B cell (primary cell): ENCODE measurements at regions not wholly inside any gene's neighbourhood (a gene's known extent, or its start where the extent isn't known, plus 50 kb on each side); places are given as distances from the start of the nearest gene placed in this dataset.

Source experiments
- ATAC-seq: fragments of 200-7000 bp; cut with Tn5 transposase; one replicate; pipeline ENCODE4 v1.10.0; 2021; ENCODE audit warnings: low read depth, mild to moderate bottlenecking, moderate number of reproducible peaks, moderate library complexity
- CTCF ChIA-PET: fragments of 350-600 bp; sonication (Branson Sonifier 250); formaldehyde crosslinking; loops from one replicate; lab custom pipeline; 2021; ENCODE audit warnings: antibody characterized with exemption, inconsistent platforms; lab: Charles Lee
- POLR2A ChIA-PET: fragments of 350-600 bp; sonication (Branson Sonifier 250); formaldehyde crosslinking; loops from one replicate; lab custom pipeline; 2021; ENCODE audit warnings: antibody characterized with exemption; lab: Charles Lee
- DNase-seq: peaks from one replicate; pipeline ENCODE4 v3.0.0; 2013
- H2AFZ ChIP-seq: 2 replicates; pipeline ENCODE4 v1.6.1; 2012; ENCODE audit warnings: mild to moderate bottlenecking, low read depth, low read length; ENCODE audit not compliant: insufficient read depth, poor library complexity, severe bottlenecking
- H3K27ac ChIP-seq, 2 donors: 1 replicate in 1 of 2; 2 replicates in 1 of 2; pipeline ENCODE4 v1.5.1; 2012 to 2013; ENCODE audit warnings: low read length in 2 of 2, mild to moderate bottlenecking in 2 of 2, moderate library complexity in 1 of 2
- H3K27me3 ChIP-seq, 4 experiments: fragments of 200-600 bp in 1 of 4; sonication (generic) in 1 of 4; replicated peaks in 1 of 4; 1 replicate in 2 of 4; 2 replicates in 2 of 4; pipeline versions ENCODE4 v1.6.1 to v1.7.0; 2013 to 2016; ENCODE audit warnings: low read length in 3 of 4, mild to moderate bottlenecking in 2 of 4, mixed read lengths in 1 of 4, moderate library complexity in 1 of 4; ENCODE audit not compliant: insufficient read depth in 4 of 4, control insufficient read depth in 3 of 4; ENCODE audit errors: control extremely low read depth in 1 of 4
- H3K36me3 ChIP-seq, 2 experiments: replicated peaks in 1 of 2; 1 replicate in 1 of 2; 2 replicates in 1 of 2; pipeline versions ENCODE4 v1.6.1 to v1.7.1; 2013; ENCODE audit warnings: low read length in 1 of 2; ENCODE audit not compliant: insufficient read depth in 2 of 2, control insufficient read depth in 1 of 2; ENCODE audit errors: control extremely low read depth in 1 of 2, extremely low read depth in 1 of 2
- H3K4me1 ChIP-seq, 2 donors: fragments of 200-600 bp in 1 of 2; sonication (generic) in 1 of 2; 1 replicate in 1 of 2; 2 replicates in 1 of 2; pipeline versions ENCODE4 v1.5.1 to v1.6.1; 2013 to 2017; ENCODE audit warnings: low read length in 2 of 2; ENCODE audit not compliant: control insufficient read depth in 2 of 2, insufficient read depth in 2 of 2
- H3K4me2 ChIP-seq: replicated peaks from 2 replicates; pipeline ENCODE3; 2012; ENCODE audit warnings: mild to moderate bottlenecking, low read depth, low read length; ENCODE audit not compliant: poor library complexity, severe bottlenecking
- H3K4me3 ChIP-seq, 5 experiments: fragments of 200-600 bp in 1 of 5; sonication (generic) in 1 of 5; 1 replicate in 3 of 5; 2 replicates in 2 of 5; pipeline versions ENCODE4 v1.5.1 to v1.7.0; 2011 to 2016; ENCODE audit warnings: low read length in 4 of 5, mild to moderate bottlenecking in 4 of 5, low read depth in 2 of 5, control low read depth in 1 of 5, moderate library complexity in 1 of 5; ENCODE audit not compliant: insufficient read depth in 1 of 5; ENCODE audit errors: control extremely low read depth in 1 of 5, extremely low read depth in 1 of 5
- H3K79me2 ChIP-seq: fragments of 200-600 bp; sonication (generic); one replicate; pipeline ENCODE4 v1.6.0; 2016; ENCODE audit warnings: low read length; ENCODE audit not compliant: control insufficient read depth, insufficient read depth
- H3K9ac ChIP-seq: fragments of 200-600 bp; sonication (generic); 2 replicates; pipeline ENCODE4 v1.6.1; 2017; ENCODE audit warnings: mild to moderate bottlenecking, low read length, moderate library complexity
- H3K9me3 ChIP-seq, 3 donors: one replicate each; pipeline versions ENCODE4 v1.6.1 to v1.7.1; 2013; ENCODE audit warnings: low read length in 2 of 3; ENCODE audit not compliant: control insufficient read depth in 2 of 3, insufficient read depth in 1 of 3; ENCODE audit errors: control extremely low read depth in 1 of 3
- H4K20me1 ChIP-seq: 2 replicates; pipeline ENCODE4 v1.6.0; 2012; ENCODE audit warnings: mild to moderate bottlenecking, low read length; ENCODE audit not compliant: insufficient read depth, control insufficient read depth, poor library complexity, severe bottlenecking
- H3K27ac Mint-ChIP-seq: one replicate; pipeline ENCODE4 v1.8.0; 2021; ENCODE audit warnings: mixed read lengths
- H3K27me3 Mint-ChIP-seq: one replicate; pipeline ENCODE4 v1.8.0; 2021; ENCODE audit warnings: mixed read lengths
- H3K4me1 Mint-ChIP-seq: one replicate; pipeline ENCODE4 v1.8.0; 2021; ENCODE audit warnings: mixed read lengths
- H3K4me3 Mint-ChIP-seq: one replicate; pipeline ENCODE4 v1.8.0; 2021; ENCODE audit warnings: mixed read lengths
- H3K9me3 Mint-ChIP-seq: one replicate; pipeline ENCODE4 v1.8.0; 2022; ENCODE audit warnings: mixed read lengths; ENCODE audit not compliant: insufficient read depth
- CTCF ChIP-seq: fragments of 200-600 bp; IDR thresholded peaks from one replicate; pipeline ENCODE4 v1.8.0; 2022; ENCODE audit warnings: antibody characterized with exemption, mild to moderate bottlenecking
- EZH2 ChIP-seq: IDR thresholded peaks from 2 replicates; pipeline ENCODE4 v1.6.1; 2012; ENCODE audit warnings: borderline replicate concordance, low read depth, mild to moderate bottlenecking, moderate library complexity, low read length; ENCODE audit not compliant: insufficient read depth, poor library complexity, severe bottlenecking
- WGBS: methylation state at CpG from one replicate; pipeline ENCODE4 v1.1.5; 2013; ENCODE audit warnings: missing lambda C conversion rate; ENCODE audit not compliant: insufficient coverage; 5-methylcytosine and 5-hydroxymethylcytosine counted together
- intact Hi-C: fragments of 100-400 bp; cut with micrococcal nuclease; formaldehyde crosslinking; loops from one replicate; pipeline ENCODE4 v1.10.0; 2022

GRCh38 chr11:104523611-104524010 lies 359.7 kb upstream of the PDGFD start:
- no peak overlapping the region for H3K4me2 ChIP-seq
- no peaks in the 10 kb centered on the region for H3K9me3 ChIP-seq
- DNase-seq (no peak), ATAC-seq (no peak)
- ChIA-PET POLR2A (no interaction called here), CTCF (no interaction called here)
- no peaks in the 10 kb centered on the region for H3K27me3 ChIP-seq
- Mint-ChIP-seq H3K27ac (no peak overlapping the region), H3K9me3 (no peaks in the 10 kb centered on the region), H3K4me3 (no peak overlapping the region), H3K4me1 (no peaks in the 10 kb centered on the region), H3K27me3 (peaks cover 3% of the 10 kb centered on the region)
- intact Hi-C loops: no loop called here
- H3K79me2 ChIP-seq: no peaks in the 10 kb centered on the region
- no peak overlapping the region for H2AFZ ChIP-seq
- no peaks in the 10 kb centered on the region for H3K4me1 ChIP-seq
- H3K36me3 ChIP-seq: no peaks in the 10 kb centered on the region
- WGBS: no CpG with 5 or more reads among the region's 1 CpG
- no peak overlapping the region for H3K27ac ChIP-seq
- no peak for TF ChIP-seq EZH2
- no peak for TF ChIP-seq CTCF
- no peak overlapping the region for H3K9ac ChIP-seq
- no peak overlapping the region for H3K4me3 ChIP-seq
- H4K20me1 ChIP-seq: no peaks in the 10 kb centered on the region

GRCh38 chr11:104522650-104523049 lies 358.7 kb upstream of the PDGFD start:
- Mint-ChIP-seq H3K4me3 (no peak overlapping the region), H3K27me3 (peaks cover 6% of the 10 kb centered on the region), H3K4me1 (no peaks in the 10 kb centered on the region), H3K9me3 (no peaks in the 10 kb centered on the region), H3K27ac (no peak overlapping the region)
- no peaks in the 10 kb centered on the region for H3K79me2 ChIP-seq
- no peaks in the 10 kb centered on the region for H4K20me1 ChIP-seq
- ChIA-PET POLR2A (no interaction called here), CTCF (no interaction called here)
- H3K4me3 ChIP-seq: no peak overlapping the region
- no peak for ATAC-seq
- no peak overlapping the region for H2AFZ ChIP-seq
- H3K4me1 ChIP-seq: no peaks in the 10 kb centered on the region
- intact Hi-C loops: no loop called here
- no peak overlapping the region for H3K27ac ChIP-seq
- no peak overlapping the region for H3K4me2 ChIP-seq
- no peaks in the 10 kb centered on the region for H3K27me3 ChIP-seq
- H3K36me3 ChIP-seq: no peaks in the 10 kb centered on the region
- H3K9me3 ChIP-seq: no peaks in the 10 kb centered on the region
- DNase-seq: no peak
- no peak overlapping the region for H3K9ac ChIP-seq
- TF ChIP-seq EZH2 (no peak), CTCF (no peak)
